ENCODE measurements at regions not wholly inside any gene's neighbourhood (a gene's known extent, or its start where the extent isn't known, plus 50 kb on each side); places are given as distances from the start of the nearest gene placed in this dataset.
"Not testable (repeated sequence)": the region's sequence is repeated elsewhere in the genome, so short reads cannot be mapped to it uniquely, and the experiment has no call there.

GRCh38 chr5:82747986-82748385, 329.2 kb downstream of the TMEM167A start:
- no peak for DNase-seq

DNA sequence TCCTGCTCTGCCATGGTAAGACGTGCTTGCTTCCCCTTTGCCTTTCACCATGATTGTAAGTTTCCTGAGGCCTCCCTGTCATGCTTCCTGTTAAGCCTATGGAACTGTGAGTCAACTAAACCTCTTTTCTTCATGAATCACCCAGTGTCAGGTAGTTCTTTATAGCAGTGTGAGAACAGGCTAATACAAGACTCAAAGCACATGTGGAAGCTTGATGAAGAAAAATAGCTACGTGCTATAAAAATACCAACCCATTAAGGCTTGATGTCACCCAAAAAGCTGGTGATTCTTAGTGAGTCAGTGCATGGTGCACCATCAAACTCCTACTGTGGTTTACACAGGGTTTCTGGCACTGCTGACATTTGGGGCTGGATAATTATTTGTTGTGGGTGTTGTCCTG, 332.2 kb downstream of the TMEM167A start:
- DNase-seq, result no peak

DNA sequence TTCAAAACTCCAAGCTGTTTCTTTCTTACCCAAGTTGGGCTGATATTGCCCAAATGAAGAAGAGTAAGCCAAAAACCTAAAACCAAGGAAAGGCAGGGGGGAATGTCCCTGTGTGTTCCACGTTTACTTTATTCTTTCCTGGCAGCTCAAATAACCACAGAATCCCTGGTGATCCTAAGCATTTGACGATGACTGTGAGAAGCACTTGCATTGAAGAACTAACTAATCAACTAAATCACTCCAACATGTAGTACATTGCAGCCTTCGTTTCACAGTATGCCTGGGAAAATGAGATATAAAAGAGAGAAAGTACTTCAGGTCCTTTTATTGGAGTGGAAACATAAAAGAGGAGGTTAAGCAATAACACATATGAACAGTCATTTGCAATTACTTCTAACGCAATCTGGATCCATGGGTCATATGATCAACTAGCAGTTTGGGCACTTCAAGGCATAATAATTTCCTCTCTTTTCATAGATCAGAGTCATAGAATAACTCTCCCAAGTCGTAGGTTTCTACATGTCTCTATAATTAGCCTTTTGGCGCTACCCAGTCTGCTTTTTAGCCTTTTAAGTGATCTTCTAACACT, 338.4 kb downstream of the TMEM167A start:
- DNase-seq, result no peak

GRCh38 chr5:82735160-82735789, 341.9 kb downstream of the TMEM167A start:
- DNase-seq, result no peak

GRCh38 chr5:82734347-82734746, 342.8 kb downstream of the TMEM167A start:
- no peak for DNase-seq

DNA sequence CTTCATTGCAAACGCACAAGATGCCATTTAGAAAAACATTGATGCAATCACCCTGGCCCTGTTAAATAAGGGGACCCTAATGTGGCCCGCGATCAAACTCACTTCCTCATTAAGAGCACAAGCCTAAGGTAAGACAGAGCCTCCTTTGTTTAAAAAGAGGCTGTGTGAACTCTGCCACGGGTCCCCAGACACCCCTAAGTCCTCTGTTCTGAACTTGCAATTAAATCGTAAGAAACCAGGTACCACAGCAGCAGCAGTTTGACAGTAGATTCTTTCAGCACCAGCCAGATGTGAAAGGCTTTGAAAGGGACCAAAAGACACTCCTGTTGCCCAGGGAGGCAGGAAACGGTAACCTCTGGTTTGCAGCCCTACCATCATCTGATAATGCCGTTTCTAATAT, 346.3 kb downstream of the TMEM167A start:
- no peak for DNase-seq

DNA sequence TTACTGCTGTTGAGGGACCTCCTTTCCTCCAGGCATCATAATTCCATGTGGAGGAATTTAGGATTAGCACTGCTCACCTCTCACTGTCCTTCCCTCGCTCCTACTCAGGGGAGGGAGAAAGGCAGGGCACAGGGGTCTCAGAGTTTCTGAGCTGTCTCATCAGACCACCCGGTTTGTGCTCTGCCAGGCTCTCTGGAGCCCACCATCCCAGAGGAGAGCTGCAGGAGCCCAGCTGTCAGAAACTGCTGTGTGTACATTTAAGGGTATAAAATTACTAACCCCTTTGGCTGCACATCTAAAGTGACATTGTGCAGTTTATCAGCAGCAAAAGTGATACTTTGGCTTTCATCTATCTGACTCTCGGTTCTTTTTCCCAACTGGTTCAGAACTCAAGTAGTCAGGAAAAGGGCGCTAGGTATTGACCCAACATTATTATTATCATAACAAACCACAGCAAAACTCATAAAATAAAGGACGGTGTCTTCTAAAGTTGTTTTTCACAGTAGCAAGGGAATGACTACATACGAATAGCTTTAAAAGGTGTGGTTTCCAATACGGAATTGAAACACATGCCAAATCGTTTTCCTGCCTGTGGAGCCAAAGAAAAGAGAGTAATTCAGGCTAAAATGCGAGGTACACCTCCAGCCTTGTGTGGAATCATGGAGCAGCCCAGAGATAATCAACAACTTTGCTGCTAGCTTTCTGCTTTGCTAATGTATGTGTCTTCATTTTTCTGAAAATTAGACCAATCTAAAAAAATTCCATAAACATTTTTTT, 348.1 kb downstream of the TMEM167A start:
- DNase-seq, result no peak

DNA sequence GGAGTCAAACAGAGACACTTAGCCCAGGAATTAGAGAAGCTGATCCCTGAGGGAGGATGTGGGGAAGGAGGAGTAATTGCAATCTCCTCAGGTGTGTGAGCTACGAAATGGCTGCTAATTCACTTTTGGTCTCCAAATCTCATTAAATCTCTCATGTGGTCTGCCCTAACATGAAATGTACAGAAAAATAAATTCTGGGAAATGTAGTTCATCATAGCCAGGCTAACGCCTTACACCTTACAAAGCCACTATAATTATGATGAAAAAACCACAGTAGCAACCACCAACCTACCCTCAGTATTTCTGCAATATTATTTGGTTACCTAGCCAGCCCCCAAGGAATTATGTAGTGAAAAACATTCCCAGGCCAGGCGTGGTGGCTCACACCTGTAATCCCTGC, 354.0 kb downstream of the TMEM167A start:
- no peak for DNase-seq

DNA sequence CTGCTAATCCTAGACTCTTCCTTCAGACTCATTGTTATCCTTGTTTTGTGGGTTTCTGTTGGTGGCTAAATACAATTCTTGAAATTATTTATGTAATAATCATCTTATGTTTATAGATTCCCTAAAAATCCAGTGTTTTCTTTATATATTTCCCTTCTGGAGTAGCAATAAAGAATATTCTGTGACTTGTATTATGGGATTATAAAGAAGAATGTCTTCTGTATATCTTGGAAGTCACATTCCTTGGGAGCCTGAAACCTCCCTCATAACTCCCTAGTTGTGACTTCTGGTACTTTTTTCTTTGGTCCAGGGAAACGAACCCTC, 356.1 kb downstream of the TMEM167A start:
- no peak for DNase-seq

- DNase-seq, result no peak
Measured at GRCh38 chr5:82720213-82721086, 356.7 kb downstream of the TMEM167A start.

- no peak for DNase-seq
Measured at GRCh38 chr5:82719368-82719767, 357.8 kb downstream of the TMEM167A start.

DNA sequence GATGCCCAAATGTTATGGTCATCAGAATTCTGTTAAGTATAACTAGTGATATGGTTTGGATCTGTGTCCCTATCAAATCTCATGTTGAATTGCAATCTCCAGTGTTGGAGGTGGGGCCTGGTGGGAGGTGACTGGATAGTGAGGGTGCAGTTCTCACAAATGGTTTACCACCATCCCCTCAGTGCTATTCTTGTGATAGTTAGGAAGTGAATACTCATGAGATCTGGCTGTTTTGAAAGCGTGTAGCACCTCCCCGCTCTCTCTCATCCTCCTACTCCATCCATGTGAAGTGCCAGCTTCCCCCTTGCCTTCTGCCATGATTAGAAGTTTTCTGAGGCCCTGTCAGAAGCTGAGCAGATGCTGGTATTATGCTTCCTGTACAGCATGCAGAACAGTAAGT, 359.5 kb downstream of the TMEM167A start:
- no peak for DNase-seq

DNA sequence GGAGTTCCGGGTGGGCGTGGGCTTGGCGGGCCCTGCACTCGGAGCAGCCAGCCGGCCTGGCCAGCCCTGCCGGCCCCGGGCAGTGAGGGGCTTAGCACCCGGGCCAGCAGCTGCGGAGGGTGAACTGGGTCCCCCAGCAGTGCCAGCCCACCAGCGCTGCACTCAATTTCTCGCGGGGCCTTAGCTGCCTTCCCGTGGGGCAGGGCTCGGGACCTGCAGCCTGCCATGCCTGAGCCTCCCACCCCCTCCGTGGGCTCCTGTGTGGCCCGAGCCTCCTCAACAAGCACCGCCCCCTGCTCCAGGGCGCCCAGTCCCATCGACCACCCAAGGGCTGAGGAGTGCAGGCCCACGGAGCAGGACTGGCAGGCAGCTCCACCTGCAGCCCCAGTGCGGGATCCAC, 362.5 kb downstream of the TMEM167A start:
- DNase-seq, result not testable (repeated sequence)

- DNase-seq, result no peak
Measured at GRCh38 chr5:82713811-82714210, 363.4 kb downstream of the TMEM167A start.

DNA sequence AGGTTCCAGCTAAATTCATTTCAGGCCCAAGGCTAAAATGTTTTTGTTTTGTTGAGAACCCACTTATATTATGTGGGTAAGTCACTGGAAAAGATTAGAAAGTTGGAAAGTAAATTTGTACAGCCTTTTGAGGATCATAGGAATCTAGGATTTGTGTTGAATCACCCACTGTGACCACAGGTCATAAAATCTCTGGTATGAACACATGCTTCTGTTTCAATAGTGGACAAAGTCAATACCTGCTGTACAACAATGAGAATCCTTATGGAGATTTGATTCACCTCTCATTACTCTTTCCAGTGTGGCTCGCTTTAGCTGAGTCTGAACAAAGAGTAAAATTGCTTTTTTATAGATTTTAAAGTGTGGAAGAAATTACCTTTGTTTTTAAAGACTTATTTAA, 369.5 kb downstream of the TMEM167A start:
- no peak for DNase-seq

- DNase-seq, result no peak
Measured at GRCh38 chr5:82704381-82704780, 372.8 kb downstream of the TMEM167A start.

DNA sequence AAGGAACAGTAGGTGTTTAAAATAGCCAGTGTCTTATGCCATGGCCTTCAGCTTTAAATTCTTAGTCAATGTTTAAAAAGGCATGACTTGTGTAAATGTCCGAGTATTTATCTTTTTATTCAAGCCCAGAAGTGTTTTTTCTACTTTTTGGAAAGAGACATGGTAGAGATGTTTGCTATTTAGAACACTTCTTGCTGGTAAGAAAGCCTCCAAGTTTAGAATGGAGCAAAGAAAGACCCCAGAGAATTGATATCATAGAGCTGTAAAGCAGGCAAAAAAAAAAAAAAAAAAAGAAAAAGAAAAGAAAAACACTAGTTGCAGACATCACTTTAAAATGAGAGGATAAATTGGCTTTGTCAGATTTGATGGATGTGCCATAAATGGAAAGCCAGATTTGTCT, 375.1 kb downstream of the TMEM167A start:
- DNase-seq, result no peak

DNA sequence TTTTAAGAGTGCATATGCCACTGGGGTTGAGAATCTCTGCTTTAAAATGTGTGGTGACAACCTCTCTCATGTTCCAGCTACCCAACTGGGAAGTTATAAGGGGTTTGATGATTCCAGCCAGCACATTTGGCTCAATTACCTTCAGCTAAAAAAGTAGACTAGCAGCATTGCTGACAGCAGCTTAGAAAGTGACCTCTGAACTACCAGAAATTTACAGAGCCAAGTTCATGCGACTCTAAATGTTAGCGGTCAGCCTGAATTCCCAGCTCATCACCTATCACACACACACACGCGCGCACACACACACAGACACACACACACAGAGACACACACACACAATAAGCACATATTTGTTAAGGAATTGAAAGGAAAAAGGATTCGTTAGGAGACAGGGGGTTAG, 377.5 kb downstream of the TMEM167A start:
- DNase-seq, result no peak

DNA sequence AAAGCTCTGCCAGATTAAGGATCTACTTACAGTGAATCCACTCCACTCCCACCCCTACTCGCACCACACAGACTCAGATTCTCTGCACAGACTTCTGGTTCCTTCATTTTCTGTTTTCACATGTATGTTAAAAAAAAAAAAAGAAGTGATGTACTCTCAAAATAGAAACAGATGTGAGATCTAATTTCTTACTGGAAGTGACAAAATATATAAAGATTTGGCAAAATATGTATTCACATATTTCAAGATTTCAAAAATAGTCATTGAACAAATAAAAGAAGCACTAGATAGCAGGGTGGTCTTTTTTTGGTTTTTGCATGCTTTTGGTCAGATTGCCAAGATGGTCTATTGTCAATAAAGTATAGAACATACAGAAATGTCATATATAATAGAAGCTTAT, 379.2 kb downstream of the TMEM167A start:
- DNase-seq, result no peak

DNA sequence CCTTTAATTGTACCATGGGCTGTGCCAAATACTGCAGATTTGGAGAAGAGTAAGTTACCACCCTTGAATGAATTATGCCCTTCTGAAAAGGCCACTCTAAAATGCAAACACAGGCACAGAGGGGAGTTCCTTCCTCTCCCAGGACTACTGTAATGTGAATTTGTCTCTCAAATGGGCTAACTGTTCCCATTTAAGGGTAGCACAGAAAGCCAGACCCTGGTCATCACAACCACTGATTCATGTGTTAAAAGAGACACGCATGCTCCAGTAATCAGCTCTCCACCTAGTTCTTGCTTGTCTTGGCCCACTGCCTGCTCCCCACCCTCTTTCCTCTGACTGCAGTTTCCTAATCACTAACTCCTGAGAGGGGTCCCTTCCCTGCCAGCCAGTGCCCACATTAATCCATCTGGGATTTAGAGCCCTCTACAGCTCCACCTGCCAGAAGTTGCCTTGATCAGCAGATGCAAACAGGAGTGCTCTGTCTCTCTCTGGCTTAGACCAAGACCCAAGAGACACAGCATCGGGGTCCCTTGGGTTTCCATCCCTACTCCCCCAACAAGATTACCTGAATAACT, 382.4 kb downstream of the TMEM167A start:
- no peak for DNase-seq

DNA sequence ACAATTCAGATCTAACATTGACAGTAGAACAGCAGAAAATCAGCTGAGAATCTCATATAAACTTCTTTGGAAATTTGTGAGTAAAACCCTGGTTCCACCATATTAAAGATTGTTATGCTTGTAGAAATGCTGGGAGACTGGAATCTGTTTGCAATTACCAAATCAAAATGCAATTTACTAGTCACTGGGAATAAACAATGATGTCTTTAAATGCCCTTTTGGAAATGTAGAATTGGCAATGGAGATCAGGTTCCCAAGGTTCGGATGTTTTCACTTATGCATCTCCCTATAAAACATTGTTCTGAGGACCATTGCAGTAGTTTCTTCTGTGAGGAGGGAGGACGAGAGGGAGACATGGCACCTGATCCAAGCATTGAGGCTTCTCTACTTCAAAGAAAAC, 384.4 kb downstream of the TMEM167A start:
- DNase-seq, result no peak

- DNase-seq, result no peak
Measured at GRCh38 chr5:82684659-82685058, 392.5 kb downstream of the TMEM167A start.

DNA sequence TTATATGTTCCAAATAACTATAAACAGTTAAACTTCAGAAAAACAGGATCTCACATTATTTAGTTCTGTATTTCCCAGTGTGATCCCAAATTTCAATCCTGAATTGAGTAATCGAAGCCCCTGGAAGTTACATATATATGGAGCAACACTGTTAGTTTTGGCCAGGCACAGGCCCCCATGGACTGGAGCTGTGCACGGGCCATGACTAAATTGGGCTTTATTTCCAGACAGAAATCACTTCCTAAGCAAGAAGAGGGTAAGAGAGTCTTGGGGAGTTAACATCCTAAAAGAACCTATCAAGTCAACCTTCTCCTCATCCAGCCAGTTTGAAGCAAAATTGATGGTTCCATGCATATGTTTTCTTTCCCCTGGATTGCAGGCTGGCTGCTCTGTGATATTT, 393.0 kb downstream of the TMEM167A start:
- DNase-seq, result no peak

Data from activated CD4-positive, alpha-beta T cell treated with anti-CD3 and anti-CD28 coated beads, Interleukin-2, amount 50 U/mL, for 48 hours (primary cell).